GM12878 (cell line): ENCODE measurements at regions not wholly inside any gene's neighbourhood (a gene's known extent, or its start where the extent isn't known, plus 50 kb on each side); places are given as distances from the start of the nearest gene placed in this dataset.

Experiments
- ATAC-seq: fragments of 200-7000 bp; cut with Tn5 transposase; 3 replicates; pipeline ENCODE4 v1.9.1; 2020; ENCODE audit warnings: mild to moderate bottlenecking, moderate library complexity
- BruUV-seq: library from RNA; stranded (reverse); fragments of 400-500 nt; replicated peaks from 2 replicates; lab custom pipeline; 2021; lab: Mats Ljungman, UMichigan
- CTCF ChIA-PET: fragments of 300-600 bp; sonication (Branson Sonifier 250); formaldehyde crosslinking; extraction: SDS; loops from one replicate; lab custom pipeline; 2021; ENCODE audit warnings: inconsistent platforms; lab: Yijun Ruan, JAX
- POLR2A ChIA-PET: fragments of 350-600 bp; formaldehyde crosslinking; extraction: SDS; loops from one replicate; lab custom pipeline; 2021; ENCODE audit warnings: inconsistent platforms; lab: Charles Lee
- RAD21 ChIA-PET: fragments of 300-600 bp; sonication (Branson Sonifier 250); formaldehyde crosslinking; loops from one replicate; lab custom pipeline; 2023; ENCODE audit warnings: antibody characterized with exemption; ENCODE audit not compliant: unreplicated experiment; lab: Charles Lee
- SMC1A ChIA-PET: fragments of 300-600 bp; sonication (Branson Sonifier 250); formaldehyde crosslinking; loops from one replicate; lab custom pipeline; 2023; ENCODE audit not compliant: unreplicated experiment, uncharacterized antibody; lab: Charles Lee
- DNase-seq: peaks from one replicate; pipeline ENCODE4 v3.0.0-alpha.2; 2011; ENCODE audit warnings: low read depth, low spot score
- FAIRE-seq: peaks from 3 replicates; lab custom pipeline; 2011; peaks lifted over from hg19 to GRCh38; lab: Jason Lieb, UNC
- H2AFZ ChIP-seq: 2 replicates; pipeline ENCODE4 v1.6.0; 2011; ENCODE audit warnings: low read depth, low read length, control low read depth; ENCODE audit not compliant: control insufficient read depth
- H3K27ac ChIP-seq: 2 replicates; pipeline ENCODE4 v1.5.1; 2011; ENCODE audit warnings: control low read depth; ENCODE audit not compliant: control insufficient read depth, insufficient read depth
- H3K27me3 ChIP-seq, 2 experiments: replicated peaks in 1 of 2; 2 replicates each; pipeline versions ENCODE4 v1.6.0 to v1.6.1; 2011; ENCODE audit warnings: low read length in 1 of 2; ENCODE audit not compliant: control insufficient read depth in 2 of 2, insufficient read depth in 2 of 2
- H3K36me3 ChIP-seq, 2 experiments: 2 replicates each; pipeline ENCODE4 v1.5.1; 2011; ENCODE audit warnings: low read length in 1 of 2; ENCODE audit not compliant: control insufficient read depth in 2 of 2, insufficient read depth in 2 of 2
- H3K4me1 ChIP-seq: 2 replicates; pipeline ENCODE4 v1.6.1; 2011; ENCODE audit warnings: mild to moderate bottlenecking, low read length, moderate library complexity, mixed read lengths; ENCODE audit not compliant: control insufficient read depth, insufficient read depth
- H3K4me2 ChIP-seq: 2 replicates; pipeline ENCODE4 v1.6.0; 2011; ENCODE audit warnings: control low read depth; ENCODE audit not compliant: control insufficient read depth, insufficient read depth
- H3K4me3 ChIP-seq: fragments of 200-600 bp; sonication (generic); 2 replicates; pipeline ENCODE4 v1.5.1; 2016
- H3K79me2 ChIP-seq: 2 replicates; pipeline ENCODE4 v1.6.0; 2011; ENCODE audit warnings: low read length; ENCODE audit not compliant: control insufficient read depth, insufficient read depth
- H3K9ac ChIP-seq: 2 replicates; pipeline ENCODE4 v1.8.0; 2011; ENCODE audit warnings: low read length, control low read depth, mixed read lengths; ENCODE audit not compliant: control insufficient read depth, insufficient read depth
- H3K9me3 ChIP-seq: replicated peaks from 3 replicates; pipeline ENCODE4 v1.5.1; 2011; ENCODE audit warnings: mild to moderate bottlenecking, low read length; ENCODE audit not compliant: control insufficient read depth, insufficient read depth
- H4K20me1 ChIP-seq: 2 replicates; pipeline ENCODE4 v1.6.0; 2011; ENCODE audit not compliant: control insufficient read depth, insufficient read depth
- CHD1 ChIP-seq: IDR thresholded peaks from 2 replicates; pipeline ENCODE4 v1.6.1; 2012; ENCODE audit warnings: low read depth, low read length, improper control_type of control experiment
- EGR1 ChIP-seq, 2 experiments: IDR thresholded peaks; 1 replicate in 1 of 2; 2 replicates in 1 of 2; pipeline ENCODE4 v1.6.1; 2011 to 2012; ENCODE audit warnings: low read depth in 2 of 2, low read length in 2 of 2, borderline replicate concordance in 1 of 2, mild to moderate bottlenecking in 1 of 2, moderate library complexity in 1 of 2
- JUNB ChIP-seq: IDR thresholded peaks from 2 replicates; pipeline ENCODE4 v1.6.1; 2016; ENCODE audit warnings: antibody characterized with exemption, mild to moderate bottlenecking
- JUND ChIP-seq: IDR thresholded peaks from 2 replicates; pipeline ENCODE4 v1.6.1; 2012; ENCODE audit warnings: low read depth, mild to moderate bottlenecking, low read length, improper control_type of control experiment, moderate library complexity
- KLF5 ChIP-seq: fragments of 450-650 bp; IDR thresholded peaks from 2 replicates; pipeline ENCODE4 v1.6.1; 2014; ENCODE audit warnings: mild to moderate bottlenecking; ENCODE audit not compliant: partially characterized antibody
- MXI1 ChIP-seq: fragments of 150-350 bp; IDR thresholded peaks from 2 replicates; pipeline ENCODE4 v1.6.1; 2011; ENCODE audit warnings: low read depth, mild to moderate bottlenecking, inconsistent platforms, low read length, improper control_type of control experiment
- POLR2AphosphoS5 ChIP-seq: IDR thresholded peaks from 2 replicates; pipeline ENCODE4 v1.6.1; 2011; ENCODE audit warnings: mild to moderate bottlenecking, low read length, inconsistent platforms
- SMC3 ChIP-seq: IDR thresholded peaks from 2 replicates; pipeline ENCODE4 v1.6.1; 2011; ENCODE audit warnings: low read length, improper control_type of control experiment, borderline replicate concordance
- SRF ChIP-seq, 2 experiments: IDR thresholded peaks; 2 replicates each; pipeline ENCODE4 v1.6.1; 2011; ENCODE audit warnings: low read depth in 2 of 2, low read length in 2 of 2, mild to moderate bottlenecking in 1 of 2, moderate library complexity in 1 of 2
- WGBS: methylation state at CpG from one replicate; pipeline ENCODE4 v1.1.6; 2016; ENCODE audit warnings: low lambda C conversion rate; ENCODE audit not compliant: insufficient replicate concordance, insufficient coverage; ENCODE audit errors: missing lambda C conversion rate; 5-methylcytosine and 5-hydroxymethylcytosine counted together
- in situ Hi-C: fragments of 300-500 bp; cut with MboI; formaldehyde crosslinking; loops from 9 replicates; pipeline ENCODE4 v1.14.3; 2018; ENCODE audit warnings: mixed read lengths
- intact Hi-C: fragments of 100-400 bp; cut with micrococcal nuclease; formaldehyde crosslinking; loops from one replicate; pipeline ENCODE4 v1.14.2; 2022; ENCODE audit not compliant: unreplicated experiment
- TF ChIP-seq, protein P1 (sequence below): IDR thresholded peaks from 2 replicates; pipeline ENCODE4 v1.6.1; 2012; ENCODE audit warnings: mild to moderate bottlenecking, low read depth, low read length
- TF ChIP-seq, protein P2 (sequence below): IDR thresholded peaks from 2 replicates; pipeline ENCODE4 v1.6.1; 2011; ENCODE audit warnings: borderline replicate concordance, low read depth, mild to moderate bottlenecking, moderate library complexity, mixed read lengths, low read length; ENCODE audit not compliant: insufficient read depth; ENCODE audit errors: extremely low read length

DNA sequence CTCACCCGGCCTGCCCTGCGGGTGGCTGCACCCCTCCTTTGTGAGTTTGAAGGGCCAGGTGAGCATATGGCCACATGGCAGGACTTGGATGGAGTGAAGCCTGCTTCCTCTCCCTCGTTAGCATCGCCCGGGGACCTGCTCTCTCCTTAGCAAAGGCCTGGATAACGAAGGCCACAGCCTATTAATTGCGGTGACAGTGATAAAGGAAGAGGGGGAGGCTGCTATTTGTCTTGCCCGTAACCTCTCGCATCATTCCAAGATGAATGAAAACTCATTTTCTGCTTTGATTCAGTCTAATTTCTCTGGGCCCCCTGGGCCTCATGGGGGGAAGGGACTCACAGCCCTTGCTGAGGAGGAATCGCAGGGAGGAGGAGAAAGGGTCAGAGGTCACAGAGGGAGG, 68.5 kb upstream of the LHX1 start:
- WGBS, result 52% methylated on average over 10 of the region's 10 CpGs
- Histone ChIP-seq H3K27me3 (no peaks in the 10 kb centered on the region; a peak in 1 of 4 replicates), H2AFZ (no peak overlapping the region), H3K4me1 (no peaks in the 10 kb centered on the region), H3K27ac (no peak overlapping the region), H3K9ac (no peak overlapping the region), H4K20me1 (no peaks in the 10 kb centered on the region), H3K4me2 (no peak overlapping the region), H3K79me2 (no peaks in the 10 kb centered on the region), H3K36me3 (no peaks in the 10 kb centered on the region), H3K9me3 (no peaks in the 10 kb centered on the region), H3K4me3 (no peak overlapping the region)
- BruUV-seq, result no TSS peak
- intact Hi-C loops, result no loop called here
- POLR2A ChIA-PET, result no interaction called here
- ATAC-seq, result no peak
- SMC1A ChIA-PET, result no interaction called here
- no peak for FAIRE-seq
- TF ChIP-seq JUND (no peak), SMC3 (no peak), JUNB (no peak), SRF (IDR thresholded peaks at IDR 0.05; ENCODE audit: low read depth in 2 of 2, low read length in 2 of 2) (no peak), CHD1 (no peak), EGR1 (IDR thresholded peaks at IDR 0.05; ENCODE audit: borderline replicate concordance in 1 of 2, low read depth in 2 of 2, low read length in 2 of 2) (no peak), MXI1 (no peak), KLF5 (no peak), POLR2AphosphoS5 (no peak)
- TF ChIP-seq, protein P1, sequence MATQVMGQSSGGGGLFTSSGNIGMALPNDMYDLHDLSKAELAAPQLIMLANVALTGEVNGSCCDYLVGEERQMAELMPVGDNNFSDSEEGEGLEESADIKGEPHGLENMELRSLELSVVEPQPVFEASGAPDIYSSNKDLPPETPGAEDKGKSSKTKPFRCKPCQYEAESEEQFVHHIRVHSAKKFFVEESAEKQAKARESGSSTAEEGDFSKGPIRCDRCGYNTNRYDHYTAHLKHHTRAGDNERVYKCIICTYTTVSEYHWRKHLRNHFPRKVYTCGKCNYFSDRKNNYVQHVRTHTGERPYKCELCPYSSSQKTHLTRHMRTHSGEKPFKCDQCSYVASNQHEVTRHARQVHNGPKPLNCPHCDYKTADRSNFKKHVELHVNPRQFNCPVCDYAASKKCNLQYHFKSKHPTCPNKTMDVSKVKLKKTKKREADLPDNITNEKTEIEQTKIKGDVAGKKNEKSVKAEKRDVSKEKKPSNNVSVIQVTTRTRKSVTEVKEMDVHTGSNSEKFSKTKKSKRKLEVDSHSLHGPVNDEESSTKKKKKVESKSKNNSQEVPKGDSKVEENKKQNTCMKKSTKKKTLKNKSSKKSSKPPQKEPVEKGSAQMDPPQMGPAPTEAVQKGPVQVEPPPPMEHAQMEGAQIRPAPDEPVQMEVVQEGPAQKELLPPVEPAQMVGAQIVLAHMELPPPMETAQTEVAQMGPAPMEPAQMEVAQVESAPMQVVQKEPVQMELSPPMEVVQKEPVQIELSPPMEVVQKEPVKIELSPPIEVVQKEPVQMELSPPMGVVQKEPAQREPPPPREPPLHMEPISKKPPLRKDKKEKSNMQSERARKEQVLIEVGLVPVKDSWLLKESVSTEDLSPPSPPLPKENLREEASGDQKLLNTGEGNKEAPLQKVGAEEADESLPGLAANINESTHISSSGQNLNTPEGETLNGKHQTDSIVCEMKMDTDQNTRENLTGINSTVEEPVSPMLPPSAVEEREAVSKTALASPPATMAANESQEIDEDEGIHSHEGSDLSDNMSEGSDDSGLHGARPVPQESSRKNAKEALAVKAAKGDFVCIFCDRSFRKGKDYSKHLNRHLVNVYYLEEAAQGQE, result no peak
- TF ChIP-seq, protein P2, sequence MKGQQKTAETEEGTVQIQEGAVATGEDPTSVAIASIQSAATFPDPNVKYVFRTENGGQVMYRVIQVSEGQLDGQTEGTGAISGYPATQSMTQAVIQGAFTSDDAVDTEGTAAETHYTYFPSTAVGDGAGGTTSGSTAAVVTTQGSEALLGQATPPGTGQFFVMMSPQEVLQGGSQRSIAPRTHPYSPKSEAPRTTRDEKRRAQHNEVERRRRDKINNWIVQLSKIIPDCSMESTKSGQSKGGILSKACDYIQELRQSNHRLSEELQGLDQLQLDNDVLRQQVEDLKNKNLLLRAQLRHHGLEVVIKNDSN, result no peak
- in situ Hi-C loops, result no loop called here
- RAD21 ChIA-PET, result no interaction called here
- no peak for DNase-seq
- CTCF ChIA-PET, result no interaction called here
